WTC11 (cell line): ENCODE measurements at regions not wholly inside any gene's neighbourhood (a gene's known extent, or its start where the extent isn't known, plus 50 kb on each side); places are given as distances from the start of the nearest gene placed in this dataset.

Experiments used
- ATAC-seq: fragments of 200-7000 bp; cut with Tn5 transposase; 2 replicates; pipeline ENCODE4 v1.10.0; 2021; ENCODE audit warnings: mild to moderate bottlenecking, moderate library complexity
- CTCF ChIA-PET: fragments of 300-600 bp; sonication (Branson Sonifier 250); formaldehyde crosslinking; loops from one replicate; lab custom pipeline; 2021; ENCODE audit warnings: antibody characterized with exemption; lab: Charles Lee
- POLR2A ChIA-PET: fragments of 350-600 bp; sonication (Branson Sonifier 250); formaldehyde crosslinking; loops from one replicate; lab custom pipeline; 2021; ENCODE audit warnings: antibody characterized with exemption; lab: Charles Lee
- DNase-seq: peaks from one replicate; pipeline ENCODE4 v3.0.0; 2021; ENCODE audit warnings: low spot score
- H3K27ac Mint-ChIP-seq: 2 replicates; pipeline ENCODE4 v1.8.0; 2021; ENCODE audit warnings: mixed read lengths
- H3K27me3 Mint-ChIP-seq: 2 replicates; pipeline ENCODE4 v1.8.0; 2021; ENCODE audit warnings: low read depth, mild to moderate bottlenecking, moderate library complexity, mixed read lengths
- H3K36me3 Mint-ChIP-seq: 2 replicates; pipeline ENCODE4 v1.8.0; 2021; ENCODE audit warnings: mixed read lengths
- H3K4me1 Mint-ChIP-seq: 2 replicates; pipeline ENCODE4 v1.8.0; 2022; ENCODE audit warnings: mixed read lengths
- H3K4me3 Mint-ChIP-seq: 2 replicates; pipeline ENCODE4 v1.8.0; 2021; ENCODE audit warnings: mild to moderate bottlenecking, moderate library complexity, mixed read lengths
- H3K9me3 Mint-ChIP-seq: 2 replicates; pipeline ENCODE4 v1.8.0; 2021; ENCODE audit warnings: mixed read lengths
- CREB1 ChIP-seq: sonication (generic); formaldehyde crosslinking; IDR thresholded peaks from 2 replicates; pipeline ENCODE4 v1.8.0; 2023; ENCODE audit warnings: mild to moderate bottlenecking, missing genetic modification reagents
- GABPB1 ChIP-seq: sonication (generic); formaldehyde crosslinking; IDR thresholded peaks from 2 replicates; pipeline ENCODE4 v1.8.1; 2023; ENCODE audit warnings: mild to moderate bottlenecking, missing genetic modification reagents
- MXD4 ChIP-seq: fragments of 250-450 bp; sonication (Bioruptor Pico); IDR thresholded peaks from 2 replicates; pipeline ENCODE4 v1.8.0; 2021; ENCODE audit warnings: mild to moderate bottlenecking, moderate library complexity, borderline replicate concordance
- RELA ChIP-seq: sonication (generic); formaldehyde crosslinking; IDR thresholded peaks from 2 replicates; pipeline ENCODE4 v1.8.1; 2022; ENCODE audit warnings: missing genetic modification reagents, mild to moderate bottlenecking, borderline replicate concordance
- TEAD1 ChIP-seq: sonication (generic); formaldehyde crosslinking; IDR thresholded peaks from 2 replicates; pipeline ENCODE4 v1.8.0; 2022; ENCODE audit warnings: mild to moderate bottlenecking, missing genetic modification reagents
- TEAD4 ChIP-seq: sonication (generic); formaldehyde crosslinking; IDR thresholded peaks from 2 replicates; pipeline ENCODE4 v1.8.0; 2022; ENCODE audit warnings: mild to moderate bottlenecking, missing genetic modification reagents
- ZNF396 ChIP-seq: fragments of 250-450 bp; sonication (Bioruptor Pico); IDR thresholded peaks from 2 replicates; pipeline ENCODE4 v1.8.0; 2021; ENCODE audit warnings: mild to moderate bottlenecking, moderate library complexity, borderline replicate concordance
- ZNF423 ChIP-seq: fragments of 250-450 bp; sonication (Bioruptor Pico); IDR thresholded peaks from 2 replicates; pipeline ENCODE4 v2.1.2; 2022; ENCODE audit warnings: mild to moderate bottlenecking, moderate library complexity
- ZNF671 ChIP-seq: fragments of 250-450 bp; sonication (Bioruptor Pico); IDR thresholded peaks from 2 replicates; pipeline ENCODE4 v1.8.0; 2021; ENCODE audit warnings: mild to moderate bottlenecking
- TF ChIP-seq, protein P1 (sequence below): sonication (generic); formaldehyde crosslinking; IDR thresholded peaks from 2 replicates; pipeline ENCODE4 v1.8.0; 2023; ENCODE audit warnings: missing genetic modification reagents, mild to moderate bottlenecking, borderline replicate concordance
- TF ChIP-seq, protein P2 (sequence below): sonication (generic); formaldehyde crosslinking; IDR thresholded peaks from 2 replicates; pipeline ENCODE4 v1.8.1; 2023; ENCODE audit warnings: mild to moderate bottlenecking, missing genetic modification reagents, moderate library complexity
- TF ChIP-seq, protein P3 (sequence below): sonication (generic); formaldehyde crosslinking; IDR thresholded peaks from 2 replicates; pipeline ENCODE4 v1.8.0; 2022; ENCODE audit warnings: missing genetic modification reagents
- TF ChIP-seq, protein P4 (sequence below): sonication (generic); formaldehyde crosslinking; IDR thresholded peaks from 2 replicates; pipeline ENCODE4 v1.8.1; 2022; ENCODE audit warnings: low read depth, missing genetic modification reagents, borderline replicate concordance

DNA sequence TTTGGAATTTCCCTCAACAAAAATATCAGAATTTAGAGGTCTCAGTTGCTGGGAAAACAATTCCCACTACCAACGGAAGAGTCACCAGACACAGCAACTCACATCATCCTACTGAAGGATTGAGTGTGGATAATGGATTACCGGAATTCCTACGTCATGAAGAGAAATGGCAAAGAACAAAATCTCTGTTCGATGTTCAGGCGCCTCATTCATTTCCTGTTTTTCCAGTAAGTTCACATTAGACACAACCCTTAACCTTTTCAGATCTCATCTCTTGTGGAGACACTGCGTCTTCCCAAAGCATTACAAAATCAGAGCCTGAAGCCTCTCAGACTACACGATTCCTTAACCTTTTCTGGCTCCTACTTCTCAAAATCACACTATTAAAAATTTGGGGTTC lies 58.5 kb upstream of the CPEB2 start:
- Mint-ChIP-seq H3K4me1 (no peaks in the 10 kb centered on the region), H3K36me3 (no peaks in the 10 kb centered on the region), H3K9me3 (peaks cover 18% of the 10 kb centered on the region), H3K27me3 (no peaks in the 10 kb centered on the region; the same call in 1 of the 2 replicates), H3K4me3 (no peak overlapping the region), H3K27ac (no peak overlapping the region)
- CTCF ChIA-PET, result no interaction called here
- TF ChIP-seq MXD4 (no peak), ZNF671 (CRISPR knock-in tag) (no peak), RELA (no peak), ZNF396 (CRISPR knock-in tag) (no peak), ZNF423 (CRISPR knock-in tag) (no peak), TEAD1 (CRISPR knock-in tag) (no peak), GABPB1 (CRISPR knock-in tag) (no peak), CREB1 (CRISPR knock-in tag) (no peak)
- TF ChIP-seq, protein P1, sequence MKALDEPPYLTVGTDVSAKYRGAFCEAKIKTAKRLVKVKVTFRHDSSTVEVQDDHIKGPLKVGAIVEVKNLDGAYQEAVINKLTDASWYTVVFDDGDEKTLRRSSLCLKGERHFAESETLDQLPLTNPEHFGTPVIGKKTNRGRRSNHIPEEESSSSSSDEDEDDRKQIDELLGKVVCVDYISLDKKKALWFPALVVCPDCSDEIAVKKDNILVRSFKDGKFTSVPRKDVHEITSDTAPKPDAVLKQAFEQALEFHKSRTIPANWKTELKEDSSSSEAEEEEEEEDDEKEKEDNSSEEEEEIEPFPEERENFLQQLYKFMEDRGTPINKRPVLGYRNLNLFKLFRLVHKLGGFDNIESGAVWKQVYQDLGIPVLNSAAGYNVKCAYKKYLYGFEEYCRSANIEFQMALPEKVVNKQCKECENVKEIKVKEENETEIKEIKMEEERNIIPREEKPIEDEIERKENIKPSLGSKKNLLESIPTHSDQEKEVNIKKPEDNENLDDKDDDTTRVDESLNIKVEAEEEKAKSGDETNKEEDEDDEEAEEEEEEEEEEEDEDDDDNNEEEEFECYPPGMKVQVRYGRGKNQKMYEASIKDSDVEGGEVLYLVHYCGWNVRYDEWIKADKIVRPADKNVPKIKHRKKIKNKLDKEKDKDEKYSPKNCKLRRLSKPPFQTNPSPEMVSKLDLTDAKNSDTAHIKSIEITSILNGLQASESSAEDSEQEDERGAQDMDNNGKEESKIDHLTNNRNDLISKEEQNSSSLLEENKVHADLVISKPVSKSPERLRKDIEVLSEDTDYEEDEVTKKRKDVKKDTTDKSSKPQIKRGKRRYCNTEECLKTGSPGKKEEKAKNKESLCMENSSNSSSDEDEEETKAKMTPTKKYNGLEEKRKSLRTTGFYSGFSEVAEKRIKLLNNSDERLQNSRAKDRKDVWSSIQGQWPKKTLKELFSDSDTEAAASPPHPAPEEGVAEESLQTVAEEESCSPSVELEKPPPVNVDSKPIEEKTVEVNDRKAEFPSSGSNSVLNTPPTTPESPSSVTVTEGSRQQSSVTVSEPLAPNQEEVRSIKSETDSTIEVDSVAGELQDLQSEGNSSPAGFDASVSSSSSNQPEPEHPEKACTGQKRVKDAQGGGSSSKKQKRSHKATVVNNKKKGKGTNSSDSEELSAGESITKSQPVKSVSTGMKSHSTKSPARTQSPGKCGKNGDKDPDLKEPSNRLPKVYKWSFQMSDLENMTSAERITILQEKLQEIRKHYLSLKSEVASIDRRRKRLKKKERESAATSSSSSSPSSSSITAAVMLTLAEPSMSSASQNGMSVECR (CRISPR knock-in tag), result no peak
- TF ChIP-seq, protein P2, sequence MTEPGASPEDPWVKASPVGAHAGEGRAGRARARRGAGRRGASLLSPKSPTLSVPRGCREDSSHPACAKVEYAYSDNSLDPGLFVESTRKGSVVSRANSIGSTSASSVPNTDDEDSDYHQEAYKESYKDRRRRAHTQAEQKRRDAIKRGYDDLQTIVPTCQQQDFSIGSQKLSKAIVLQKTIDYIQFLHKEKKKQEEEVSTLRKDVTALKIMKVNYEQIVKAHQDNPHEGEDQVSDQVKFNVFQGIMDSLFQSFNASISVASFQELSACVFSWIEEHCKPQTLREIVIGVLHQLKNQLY (CRISPR knock-in tag), result no peak
- TF ChIP-seq, protein P3, sequence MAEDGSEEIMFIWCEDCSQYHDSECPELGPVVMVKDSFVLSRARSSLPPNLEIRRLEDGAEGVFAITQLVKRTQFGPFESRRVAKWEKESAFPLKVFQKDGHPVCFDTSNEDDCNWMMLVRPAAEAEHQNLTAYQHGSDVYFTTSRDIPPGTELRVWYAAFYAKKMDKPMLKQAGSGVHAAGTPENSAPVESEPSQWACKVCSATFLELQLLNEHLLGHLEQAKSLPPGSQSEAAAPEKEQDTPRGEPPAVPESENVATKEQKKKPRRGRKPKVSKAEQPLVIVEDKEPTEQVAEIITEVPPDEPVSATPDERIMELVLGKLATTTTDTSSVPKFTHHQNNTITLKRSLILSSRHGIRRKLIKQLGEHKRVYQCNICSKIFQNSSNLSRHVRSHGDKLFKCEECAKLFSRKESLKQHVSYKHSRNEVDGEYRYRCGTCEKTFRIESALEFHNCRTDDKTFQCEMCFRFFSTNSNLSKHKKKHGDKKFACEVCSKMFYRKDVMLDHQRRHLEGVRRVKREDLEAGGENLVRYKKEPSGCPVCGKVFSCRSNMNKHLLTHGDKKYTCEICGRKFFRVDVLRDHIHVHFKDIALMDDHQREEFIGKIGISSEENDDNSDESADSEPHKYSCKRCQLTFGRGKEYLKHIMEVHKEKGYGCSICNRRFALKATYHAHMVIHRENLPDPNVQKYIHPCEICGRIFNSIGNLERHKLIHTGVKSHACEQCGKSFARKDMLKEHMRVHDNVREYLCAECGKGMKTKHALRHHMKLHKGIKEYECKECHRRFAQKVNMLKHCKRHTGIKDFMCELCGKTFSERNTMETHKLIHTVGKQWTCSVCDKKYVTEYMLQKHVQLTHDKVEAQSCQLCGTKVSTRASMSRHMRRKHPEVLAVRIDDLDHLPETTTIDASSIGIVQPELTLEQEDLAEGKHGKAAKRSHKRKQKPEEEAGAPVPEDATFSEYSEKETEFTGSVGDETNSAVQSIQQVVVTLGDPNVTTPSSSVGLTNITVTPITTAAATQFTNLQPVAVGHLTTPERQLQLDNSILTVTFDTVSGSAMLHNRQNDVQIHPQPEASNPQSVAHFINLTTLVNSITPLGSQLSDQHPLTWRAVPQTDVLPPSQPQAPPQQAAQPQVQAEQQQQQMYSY, result no peak
- TF ChIP-seq, protein P4, sequence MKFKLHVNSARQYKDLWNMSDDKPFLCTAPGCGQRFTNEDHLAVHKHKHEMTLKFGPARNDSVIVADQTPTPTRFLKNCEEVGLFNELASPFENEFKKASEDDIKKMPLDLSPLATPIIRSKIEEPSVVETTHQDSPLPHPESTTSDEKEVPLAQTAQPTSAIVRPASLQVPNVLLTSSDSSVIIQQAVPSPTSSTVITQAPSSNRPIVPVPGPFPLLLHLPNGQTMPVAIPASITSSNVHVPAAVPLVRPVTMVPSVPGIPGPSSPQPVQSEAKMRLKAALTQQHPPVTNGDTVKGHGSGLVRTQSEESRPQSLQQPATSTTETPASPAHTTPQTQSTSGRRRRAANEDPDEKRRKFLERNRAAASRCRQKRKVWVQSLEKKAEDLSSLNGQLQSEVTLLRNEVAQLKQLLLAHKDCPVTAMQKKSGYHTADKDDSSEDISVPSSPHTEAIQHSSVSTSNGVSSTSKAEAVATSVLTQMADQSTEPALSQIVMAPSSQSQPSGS (CRISPR knock-in tag), result no peak
- DNase-seq (no peak), ATAC-seq (no peak)
- POLR2A ChIA-PET, result no interaction called here

DNA sequence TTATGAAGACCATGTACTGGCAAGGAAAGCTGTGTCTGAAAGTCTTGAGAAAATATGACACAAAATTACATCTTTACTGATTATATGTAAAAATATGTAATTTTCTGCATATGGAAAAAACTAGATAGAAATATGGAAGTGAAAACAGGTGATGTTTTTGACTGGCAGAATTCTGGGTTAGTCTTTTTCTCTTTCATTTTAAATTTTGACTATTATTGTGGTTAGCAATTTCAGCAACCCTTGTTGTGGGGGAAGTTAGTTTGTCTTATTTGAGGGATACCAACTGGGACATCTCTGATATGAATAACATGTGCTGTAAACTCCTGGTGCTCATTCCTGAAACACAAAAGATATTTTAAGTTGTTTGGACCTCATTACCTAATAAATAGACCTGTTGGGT lies 49.9 kb upstream of the CPEB2 start:
- DNase-seq (no peak), ATAC-seq (no peak)
- ChIA-PET POLR2A (no interaction called here), CTCF (no interaction called here)
- Mint-ChIP-seq H3K4me1 (no peaks in the 10 kb centered on the region), H3K9me3 (no peaks in the 10 kb centered on the region), H3K27me3 (no peaks in the 10 kb centered on the region), H3K4me3 (no peak overlapping the region), H3K27ac (no peak overlapping the region), H3K36me3 (no peaks in the 10 kb centered on the region)
- TF ChIP-seq CREB1 (CRISPR knock-in tag), result no peak
- TF ChIP-seq TEAD4 (CRISPR knock-in tag), result no peak
- TF ChIP-seq, protein P2 (CRISPR knock-in tag), result no peak
